Lower leg skin (tissue), 3 donors: ENCODE measurements at regions not wholly inside any gene's neighbourhood (a gene's known extent, or its start where the extent isn't known, plus 50 kb on each side); places are given as distances from the start of the nearest gene placed in this dataset.

Experiments
- CTCF ChIP-seq, 3 donors: fragments of 450-650 bp; IDR thresholded peaks; one replicate each; pipeline ENCODE4 v1.5.1; 2016; ENCODE audit warnings: antibody characterized with exemption in 3 of 3, mild to moderate bottlenecking in 3 of 3, moderate library complexity in 2 of 3
- POLR2A ChIP-seq, 2 donors: fragments of 450-650 bp; IDR thresholded peaks; one replicate each; pipeline ENCODE4 v1.6.1; 2016 to 2017; ENCODE audit warnings: antibody characterized with exemption in 2 of 2, mild to moderate bottlenecking in 1 of 2, moderate library complexity in 1 of 2

- no peak for TF ChIP-seq CTCF (IDR thresholded peaks at IDR 0.05)
- TF ChIP-seq POLR2A (IDR thresholded peaks at IDR 0.05), result no peak
These were observed 873.8 kb upstream of the WWC1 start for GRCh38 chr5:167417662-167418061.
